Esophagus muscularis mucosa (tissue), 4 donors: ENCODE measurements at regions not wholly inside any gene's neighbourhood (a gene's known extent, or its start where the extent isn't known, plus 50 kb on each side); places are given as distances from the start of the nearest gene placed in this dataset.

Source experiments
- EP300 ChIP-seq: sonication (generic); formaldehyde crosslinking; IDR thresholded peaks from one replicate; pipeline ENCODE4 v1.6.1; 2017; ENCODE audit warnings: antibody characterized with exemption
- POLR2A ChIP-seq: fragments of 450-650 bp; IDR thresholded peaks from one replicate; pipeline ENCODE4 v1.6.1; 2017; ENCODE audit warnings: antibody characterized with exemption, moderate library complexity, mild to moderate bottlenecking, low read depth
- POLR2AphosphoS5 ChIP-seq, 2 donors: sonication (generic); formaldehyde crosslinking; IDR thresholded peaks; one replicate each; pipeline ENCODE4 v1.6.1; 2017; ENCODE audit warnings: antibody characterized with exemption in 2 of 2
- TF ChIP-seq, protein P1 (sequence below), 3 experiments: fragments of 200-600 bp in 2 of 3; fragments of 450-650 bp in 1 of 3; sonication (generic) in 2 of 3; IDR thresholded peaks; one replicate each; pipeline ENCODE4 v1.5.1; 2017 to 2019; ENCODE audit warnings: antibody characterized with exemption in 3 of 3, mild to moderate bottlenecking in 2 of 3, moderate library complexity in 1 of 3

DNA sequence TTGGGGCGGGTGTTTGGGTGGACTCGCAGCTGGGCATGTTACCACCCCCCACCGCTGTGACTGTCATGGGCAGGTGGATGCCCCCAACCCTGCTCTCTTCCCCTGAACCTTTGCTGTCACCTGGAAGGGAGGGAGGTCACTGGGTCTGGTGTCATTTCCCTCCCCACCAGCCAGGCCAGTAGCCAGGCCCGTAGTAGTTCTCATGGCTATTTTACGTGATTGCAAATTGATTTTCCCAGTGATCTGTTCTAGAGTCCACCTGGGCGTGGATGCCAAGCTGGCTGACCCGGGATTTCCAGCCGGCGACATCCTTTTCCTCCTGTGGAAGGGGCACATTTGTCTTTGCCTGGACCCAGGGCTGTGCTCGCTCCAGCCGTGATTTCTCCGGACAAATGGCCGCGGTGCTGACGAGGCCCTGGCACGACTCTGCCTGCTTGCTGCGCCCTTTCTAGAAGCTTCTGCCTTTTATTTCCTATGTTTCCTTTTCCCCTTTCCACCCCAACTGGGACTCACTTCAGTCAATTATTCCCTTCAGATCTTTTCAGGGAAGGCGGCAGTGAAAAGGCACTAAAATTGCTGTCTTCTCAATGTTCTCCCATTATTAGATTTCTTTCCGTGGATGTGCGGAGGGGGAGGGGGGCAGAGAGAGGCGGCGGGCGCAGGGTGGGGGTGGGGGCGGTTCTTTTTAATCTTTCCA, 226.9 kb upstream of the CIBAR2 start:
- TF ChIP-seq, protein P1, sequence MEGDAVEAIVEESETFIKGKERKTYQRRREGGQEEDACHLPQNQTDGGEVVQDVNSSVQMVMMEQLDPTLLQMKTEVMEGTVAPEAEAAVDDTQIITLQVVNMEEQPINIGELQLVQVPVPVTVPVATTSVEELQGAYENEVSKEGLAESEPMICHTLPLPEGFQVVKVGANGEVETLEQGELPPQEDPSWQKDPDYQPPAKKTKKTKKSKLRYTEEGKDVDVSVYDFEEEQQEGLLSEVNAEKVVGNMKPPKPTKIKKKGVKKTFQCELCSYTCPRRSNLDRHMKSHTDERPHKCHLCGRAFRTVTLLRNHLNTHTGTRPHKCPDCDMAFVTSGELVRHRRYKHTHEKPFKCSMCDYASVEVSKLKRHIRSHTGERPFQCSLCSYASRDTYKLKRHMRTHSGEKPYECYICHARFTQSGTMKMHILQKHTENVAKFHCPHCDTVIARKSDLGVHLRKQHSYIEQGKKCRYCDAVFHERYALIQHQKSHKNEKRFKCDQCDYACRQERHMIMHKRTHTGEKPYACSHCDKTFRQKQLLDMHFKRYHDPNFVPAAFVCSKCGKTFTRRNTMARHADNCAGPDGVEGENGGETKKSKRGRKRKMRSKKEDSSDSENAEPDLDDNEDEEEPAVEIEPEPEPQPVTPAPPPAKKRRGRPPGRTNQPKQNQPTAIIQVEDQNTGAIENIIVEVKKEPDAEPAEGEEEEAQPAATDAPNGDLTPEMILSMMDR (IDR thresholded peaks at IDR 0.05): no peak
- no peak for TF ChIP-seq POLR2A
- TF ChIP-seq POLR2AphosphoS5 (IDR thresholded peaks at IDR 0.05): no peak
- no peak for TF ChIP-seq EP300
